K562 (cell line): ENCODE measurements at regions not wholly inside any gene's neighbourhood (a gene's known extent, or its start where the extent isn't known, plus 50 kb on each side); places are given as distances from the start of the nearest gene placed in this dataset.

ENCODE experiments used
- CREB5 ChIP-seq: fragments of 250-450 bp; sonication (Bioruptor Pico); IDR thresholded peaks from 2 replicates; pipeline ENCODE4 v1.5.0; 2020; ENCODE audit warnings: mild to moderate bottlenecking
- CREM ChIP-seq: IDR thresholded peaks from 2 replicates; pipeline ENCODE4 v1.6.1; 2014; ENCODE audit warnings: antibody characterized with exemption, low read depth
- E2F4 ChIP-seq: sonication (generic); formaldehyde crosslinking; IDR thresholded peaks from 2 replicates; pipeline ENCODE4 v1.8.0; 2022; ENCODE audit warnings: mild to moderate bottlenecking, low read depth, missing genetic modification reagents
- EZH2 ChIP-seq: IDR thresholded peaks from 2 replicates; pipeline ENCODE4 v1.6.1; 2012; ENCODE audit warnings: low read depth, mild to moderate bottlenecking, inconsistent platforms, low read length, borderline replicate concordance
- FOXA1 ChIP-seq: fragments of 450-650 bp; IDR thresholded peaks from 2 replicates; pipeline ENCODE4 v1.6.1; 2016; ENCODE audit warnings: mild to moderate bottlenecking, borderline replicate concordance
- MAFK ChIP-seq: IDR thresholded peaks from 2 replicates; pipeline ENCODE4 v1.6.1; 2011; ENCODE audit warnings: low read length, improper control_type of control experiment
- MYNN ChIP-seq, 2 experiments: sonication (generic); formaldehyde crosslinking in 1 of 2; IDR thresholded peaks; 2 replicates each; pipeline versions ENCODE4 v1.5.0 to v1.6.1; 2016 to 2020; ENCODE audit warnings: antibody characterized with exemption in 1 of 2, missing genetic modification reagents in 1 of 2
- OTX1 ChIP-seq: fragments of 450-650 bp; formaldehyde crosslinking; IDR thresholded peaks from 2 replicates; pipeline ENCODE4 v1.4.0; 2022; ENCODE audit warnings: mild to moderate bottlenecking
- RAD21 ChIP-seq, 2 experiments: fragments of 250-450 bp in 1 of 2; fragments of 450-650 bp in 1 of 2; sonication (Bioruptor Pico) in 1 of 2; formaldehyde crosslinking in 1 of 2; IDR thresholded peaks in 1 of 2; conservative IDR thresholded peaks in 1 of 2; 2 replicates each; pipeline versions ENCODE4 v1.4.0 to v1.8.0; 2020 to 2022; ENCODE audit warnings: mild to moderate bottlenecking in 2 of 2, moderate library complexity in 1 of 2
- RFX7 ChIP-seq: fragments of 250-450 bp; sonication (Bioruptor Pico); IDR thresholded peaks from 2 replicates; pipeline ENCODE4 v1.5.1; 2021; ENCODE audit warnings: mild to moderate bottlenecking
- ZNF146 ChIP-seq: IDR thresholded peaks from one replicate; pipeline ENCODE4 v1.6.1; 2018; ENCODE audit warnings: missing compliant biosample characterization; ENCODE audit not compliant: unreplicated experiment
- ZNF274 ChIP-seq: IDR thresholded peaks from 2 replicates; pipeline ENCODE4 v1.6.1; 2011; ENCODE audit warnings: low read depth, mild to moderate bottlenecking, low read length, moderate library complexity, borderline replicate concordance

GRCh38 chr10:64547168-64547567 lies 1026.0 kb downstream of the REEP3 start:
- TF ChIP-seq EZH2 (no peak), E2F4 (CRISPR knock-in tag) (no peak), MAFK (no peak), OTX1 (no peak), ZNF146 (CRISPR knock-in tag) (no peak), ZNF274 (no peak), RFX7 (no peak), MYNN (IDR thresholded peaks at IDR 0.05) (no peak), MYNN (CRISPR knock-in tag; IDR thresholded peaks at IDR 0.05) (no peak), FOXA1 (no peak), CREB5 (CRISPR knock-in tag) (no peak), CREM (no peak), RAD21 (CRISPR knock-in tag; conservative IDR thresholded peaks at IDR 0.05 in 1 of 2, IDR thresholded peaks at IDR 0.05 in 1 of 2) (0 out of 4 replicates have a peak, but pooled peaks of 1 of the 2 experiments have one; percentile 19)
